Omental fat pad (tissue), 3 donors: ENCODE measurements at regions not wholly inside any gene's neighbourhood (a gene's known extent, or its start where the extent isn't known, plus 50 kb on each side); places are given as distances from the start of the nearest gene placed in this dataset.

Experiments used
- ATAC-seq: fragments of 150-250 bp; one replicate; pipeline ENCODE4 v1.9.1; 2016; ENCODE audit warnings: mild to moderate bottlenecking, moderate library complexity; ENCODE audit not compliant: low FRiP score
- DNase-seq: peaks from one replicate; pipeline ENCODE4 v3.0.0-alpha.2; 2019; ENCODE audit warnings: low spot score
- CTCF ChIP-seq, 3 donors: fragments of 450-650 bp; IDR thresholded peaks; one replicate each; pipeline ENCODE4 v1.5.1; 2016 to 2017; ENCODE audit warnings: antibody characterized with exemption in 3 of 3, mild to moderate bottlenecking in 3 of 3, moderate library complexity in 2 of 3

- ATAC-seq: peak; percentile 73
- no peak for TF ChIP-seq CTCF (IDR thresholded peaks at IDR 0.05)
- no peak for DNase-seq
Measured at GRCh38 chrX:43552156-43552555, 103.9 kb upstream of the MAOA start.

GRCh38 chrX:43552703-43553102 lies 103.4 kb upstream of the MAOA start:
- no peak for DNase-seq
- no peak for TF ChIP-seq CTCF (IDR thresholded peaks at IDR 0.05)
- no peak for ATAC-seq

- ATAC-seq: no peak
- DNase-seq: no peak
- no peak for TF ChIP-seq CTCF (IDR thresholded peaks at IDR 0.05)
Measured at GRCh38 chrX:43553257-43553656, 102.8 kb upstream of the MAOA start.

GRCh38 chrX:43556207-43556606 lies 99.9 kb upstream of the MAOA start:
- no peak for ATAC-seq
- TF ChIP-seq CTCF (IDR thresholded peaks at IDR 0.05): no peak
- DNase-seq: no peak

- ATAC-seq: no peak
Measured at GRCh38 chrX:43557792-43558191, 98.3 kb upstream of the MAOA start.

GRCh38 chrX:43559644-43560043 lies 96.5 kb upstream of the MAOA start:
- TF ChIP-seq CTCF (IDR thresholded peaks at IDR 0.05): no peak
- ATAC-seq (no peak), DNase-seq (no peak)

More at GRCh38 chrX:43557792-43558191, 98.3 kb upstream of the MAOA start:
- no peak for DNase-seq
- no peak for TF ChIP-seq CTCF (IDR thresholded peaks at IDR 0.05)

- no peak for DNase-seq
- no peak for TF ChIP-seq CTCF (IDR thresholded peaks at IDR 0.05)
- ATAC-seq: no peak
Measured at GRCh38 chrX:43560247-43560946, 95.7 kb upstream of the MAOA start.
